ENCODE measurements at regions not wholly inside any gene's neighbourhood (a gene's known extent, or its start where the extent isn't known, plus 50 kb on each side); places are given as distances from the start of the nearest gene placed in this dataset.

- TF ChIP-seq CTCF (IDR thresholded peaks at IDR 0.05 in 8 of 11, conservative IDR thresholded peaks at IDR 0.05 in 3 of 11) (no peak), POLR2A (IDR thresholded peaks at IDR 0.05) (no peak), POLR2AphosphoS5 (IDR thresholded peaks at IDR 0.05) (no peak)
Measured at GRCh38 chr5:167232675-167233311, 1058.7 kb upstream of the WWC1 start.
